ENCODE measurements at regions not wholly inside any gene's neighbourhood (a gene's known extent, or its start where the extent isn't known, plus 50 kb on each side); places are given as distances from the start of the nearest gene placed in this dataset.

DNA sequence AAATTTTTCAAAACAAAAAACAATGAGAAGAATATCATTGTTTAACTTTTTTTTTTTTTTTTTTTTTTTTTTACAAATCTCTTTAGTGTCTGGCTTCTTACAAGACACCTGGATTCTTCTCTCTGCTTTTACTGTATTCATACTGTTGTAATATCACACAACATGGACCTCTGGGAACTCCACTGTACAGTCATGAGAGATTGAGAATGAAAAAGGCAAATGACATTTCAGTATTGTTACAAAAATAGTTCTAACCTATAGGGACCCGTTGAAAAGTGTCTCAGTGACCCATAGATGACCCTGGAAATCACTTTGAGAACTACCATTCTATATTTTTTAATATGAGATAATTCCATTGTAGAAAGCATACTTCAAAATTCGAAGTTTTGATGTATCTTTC is 124.4 kb downstream of the SLIT2 start:
- no peak overlapping the region for H2AFZ ChIP-seq (ENCODE audit: low read length)
- intact Hi-C loops (cut with micrococcal nuclease): no loop called here
- H3K36me3 ChIP-seq (ENCODE audit: low read depth, low read length): no peaks in the 10 kb centered on the region
- no peak for DNase-seq
- TF ChIP-seq EZH2phosphoT487 (IDR thresholded peaks at IDR 0.05; ENCODE audit: borderline replicate concordance, low read length) (no peak), EZH2 (IDR thresholded peaks at IDR 0.05; ENCODE audit: low read length, unreplicated experiment) (no peak)
- TF ChIP-seq, protein P1, sequence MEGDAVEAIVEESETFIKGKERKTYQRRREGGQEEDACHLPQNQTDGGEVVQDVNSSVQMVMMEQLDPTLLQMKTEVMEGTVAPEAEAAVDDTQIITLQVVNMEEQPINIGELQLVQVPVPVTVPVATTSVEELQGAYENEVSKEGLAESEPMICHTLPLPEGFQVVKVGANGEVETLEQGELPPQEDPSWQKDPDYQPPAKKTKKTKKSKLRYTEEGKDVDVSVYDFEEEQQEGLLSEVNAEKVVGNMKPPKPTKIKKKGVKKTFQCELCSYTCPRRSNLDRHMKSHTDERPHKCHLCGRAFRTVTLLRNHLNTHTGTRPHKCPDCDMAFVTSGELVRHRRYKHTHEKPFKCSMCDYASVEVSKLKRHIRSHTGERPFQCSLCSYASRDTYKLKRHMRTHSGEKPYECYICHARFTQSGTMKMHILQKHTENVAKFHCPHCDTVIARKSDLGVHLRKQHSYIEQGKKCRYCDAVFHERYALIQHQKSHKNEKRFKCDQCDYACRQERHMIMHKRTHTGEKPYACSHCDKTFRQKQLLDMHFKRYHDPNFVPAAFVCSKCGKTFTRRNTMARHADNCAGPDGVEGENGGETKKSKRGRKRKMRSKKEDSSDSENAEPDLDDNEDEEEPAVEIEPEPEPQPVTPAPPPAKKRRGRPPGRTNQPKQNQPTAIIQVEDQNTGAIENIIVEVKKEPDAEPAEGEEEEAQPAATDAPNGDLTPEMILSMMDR (conservative IDR thresholded peaks at IDR 0.05; ENCODE audit: low read depth, low read length): no peak
- CTCF ChIA-PET: no interaction called here
- H3K27me3 ChIP-seq (ENCODE audit: low read length): no peaks in the 10 kb centered on the region
- no peaks in the 10 kb centered on the region for H3F3A ChIP-seq (ENCODE audit: low read length, unreplicated experiment)
- POLR2A ChIA-PET (ENCODE audit: unreplicated experiment): no interaction called here
- H3K79me2 ChIP-seq (ENCODE audit: low read length): no peaks in the 10 kb centered on the region
- BruUV-seq (replicated peaks): no TSS peak
- no peak overlapping the region for H3K27ac ChIP-seq (ENCODE audit: low read length)
- H3K9ac ChIP-seq (ENCODE audit: low read length): no peak overlapping the region
- no peaks in the 10 kb centered on the region for H4K20me1 ChIP-seq (ENCODE audit: low read length)
- no peak overlapping the region for H3K4me3 ChIP-seq (ENCODE audit: low read length)
- H3K9me3 ChIP-seq (ENCODE audit: low read length): no peaks in the 10 kb centered on the region
- ATAC-seq: no peak
- no peak overlapping the region for H3K4me2 ChIP-seq (ENCODE audit: low read length)
- H3K4me1 ChIP-seq (ENCODE audit: insufficient read depth, low read length): no peaks in the 10 kb centered on the region
- H3K9me2 ChIP-seq (replicated peaks; ENCODE audit: low read length): no peaks in the 10 kb centered on the region

DNA sequence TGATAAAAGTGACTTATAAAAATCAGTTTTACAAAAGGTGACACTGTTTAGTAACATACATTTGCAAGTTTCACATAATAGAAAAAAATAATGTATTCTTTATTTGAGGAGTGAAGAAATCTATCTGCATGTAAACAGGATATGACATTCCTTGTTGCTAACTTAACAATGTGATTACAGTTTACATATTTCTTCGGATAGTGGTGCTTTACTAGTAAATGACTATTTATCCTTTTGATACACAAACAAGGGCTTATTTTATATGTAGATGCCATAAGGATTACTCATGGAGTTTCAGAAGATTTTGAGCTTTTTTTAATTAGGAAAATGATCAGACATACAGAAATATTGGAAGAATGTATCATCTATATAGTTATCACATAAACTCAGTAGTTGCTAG is 126.5 kb downstream of the SLIT2 start:
- POLR2A ChIA-PET (ENCODE audit: unreplicated experiment): no interaction called here
- BruUV-seq (replicated peaks): no TSS peak

DNA sequence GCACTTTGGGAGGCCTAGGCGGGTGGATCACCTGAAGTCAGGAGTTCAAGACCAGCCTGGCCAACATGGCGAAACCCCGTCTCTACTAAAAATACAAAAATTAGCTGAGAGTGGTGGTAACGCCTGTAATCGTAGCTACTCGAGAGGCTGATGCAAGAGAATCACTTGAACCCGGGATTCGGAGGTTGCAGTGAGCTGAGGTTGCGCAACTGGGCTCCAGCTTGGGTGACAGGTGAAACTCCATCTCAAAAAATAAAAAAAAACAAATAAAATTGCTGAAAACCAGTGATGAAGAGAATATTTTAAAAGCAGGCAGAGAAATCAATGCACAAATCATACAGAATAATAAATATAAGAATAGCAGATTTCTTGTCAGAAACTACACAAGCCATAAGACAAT is 129.3 kb downstream of the SLIT2 start:
- H4K20me1 ChIP-seq (ENCODE audit: low read length): no peaks in the 10 kb centered on the region
- BruUV-seq (replicated peaks): no TSS peak
- intact Hi-C loops (cut with micrococcal nuclease): no loop called here
- CTCF ChIA-PET: no interaction called here
- H3K9ac ChIP-seq (ENCODE audit: low read length): no peak overlapping the region
- no peak overlapping the region for H2AFZ ChIP-seq (ENCODE audit: low read length)
- H3K27ac ChIP-seq (ENCODE audit: low read length): no peak overlapping the region
- no peak for DNase-seq
- no peaks in the 10 kb centered on the region for H3K9me2 ChIP-seq (replicated peaks; ENCODE audit: low read length)
- no peaks in the 10 kb centered on the region for H3K4me1 ChIP-seq (ENCODE audit: insufficient read depth, low read length)
- H3K4me2 ChIP-seq (ENCODE audit: low read length): no peak overlapping the region
- no peaks in the 10 kb centered on the region for H3K9me3 ChIP-seq (ENCODE audit: low read length)
- POLR2A ChIA-PET (ENCODE audit: unreplicated experiment): no interaction called here
- H3K36me3 ChIP-seq (ENCODE audit: low read depth, low read length): no peaks in the 10 kb centered on the region
- H3F3A ChIP-seq (ENCODE audit: low read length, unreplicated experiment): no peaks in the 10 kb centered on the region
- TF ChIP-seq EZH2phosphoT487 (IDR thresholded peaks at IDR 0.05; ENCODE audit: borderline replicate concordance, low read length) (no peak), EZH2 (IDR thresholded peaks at IDR 0.05; ENCODE audit: low read length, unreplicated experiment) (no peak)
- TF ChIP-seq, protein P1 (conservative IDR thresholded peaks at IDR 0.05; ENCODE audit: low read depth, low read length): no peak
- no peaks in the 10 kb centered on the region for H3K27me3 ChIP-seq (ENCODE audit: low read length)
- ATAC-seq: no peak
- no peaks in the 10 kb centered on the region for H3K79me2 ChIP-seq (ENCODE audit: low read length)
- no peak overlapping the region for H3K4me3 ChIP-seq (ENCODE audit: low read length)

More for the DNA sequence above, 126.5 kb downstream of the SLIT2 start:
- no peaks in the 10 kb centered on the region for H4K20me1 ChIP-seq (ENCODE audit: low read length)
- H3K27me3 ChIP-seq (ENCODE audit: low read length): no peaks in the 10 kb centered on the region
- DNase-seq: peak; percentile 8
- H3K4me2 ChIP-seq (ENCODE audit: low read length): no peak overlapping the region
- H3F3A ChIP-seq (ENCODE audit: low read length, unreplicated experiment): no peaks in the 10 kb centered on the region
- H3K36me3 ChIP-seq (ENCODE audit: low read depth, low read length): no peaks in the 10 kb centered on the region
- H3K9ac ChIP-seq (ENCODE audit: low read length): no peak overlapping the region
- intact Hi-C loops (cut with micrococcal nuclease): no loop called here
- no peaks in the 10 kb centered on the region for H3K79me2 ChIP-seq (ENCODE audit: low read length)
- no peaks in the 10 kb centered on the region for H3K4me1 ChIP-seq (ENCODE audit: insufficient read depth, low read length)
- no peaks in the 10 kb centered on the region for H3K9me2 ChIP-seq (replicated peaks; ENCODE audit: low read length)
- H3K9me3 ChIP-seq (ENCODE audit: low read length): no peaks in the 10 kb centered on the region
- TF ChIP-seq, protein P1 (conservative IDR thresholded peaks at IDR 0.05; ENCODE audit: low read depth, low read length): no peak
- TF ChIP-seq EZH2 (IDR thresholded peaks at IDR 0.05; ENCODE audit: low read length, unreplicated experiment) (no peak), EZH2phosphoT487 (IDR thresholded peaks at IDR 0.05; ENCODE audit: borderline replicate concordance, low read length) (no peak)
- H3K27ac ChIP-seq (ENCODE audit: low read length): no peak overlapping the region
- H3K4me3 ChIP-seq (ENCODE audit: low read length): no peak overlapping the region
- peak; percentile 27; the same call in 1 of the 2 replicates for ATAC-seq
- no peak overlapping the region for H2AFZ ChIP-seq (ENCODE audit: low read length)
- CTCF ChIA-PET: no interaction called here
